Caco-2 (cell line): ENCODE measurements at regions not wholly inside any gene's neighbourhood (a gene's known extent, or its start where the extent isn't known, plus 50 kb on each side); places are given as distances from the start of the nearest gene placed in this dataset.

ENCODE experiments used
- BruUV-seq: library from RNA; stranded (reverse); fragments of 400-500 nt; replicated peaks from 2 replicates; lab custom pipeline; 2021; lab: Mats Ljungman, UMichigan
- CTCF ChIA-PET: fragments of 300-600 bp; sonication (Branson Sonifier 250); formaldehyde crosslinking; loops from one replicate; lab custom pipeline; 2022; ENCODE audit warnings: antibody characterized with exemption; lab: Charles Lee
- POLR2A ChIA-PET: fragments of 300-600 bp; sonication (Branson Sonifier 250); formaldehyde crosslinking; loops from one replicate; lab custom pipeline; 2022; ENCODE audit warnings: antibody characterized with exemption; lab: Charles Lee
- DNase-seq, 2 experiments: peaks; one replicate each; pipeline versions ENCODE4 v3.0.0 to v3.0.0-alpha.2; 2020 to 2022
- H3K27me3 ChIP-seq: replicated peaks from 2 replicates; pipeline ENCODE4 v1.6.0; 2011; ENCODE audit warnings: low read length; ENCODE audit not compliant: control insufficient read depth, insufficient read depth
- H3K36me3 ChIP-seq: 2 replicates; pipeline ENCODE4 v1.5.1; 2011; ENCODE audit warnings: low read length; ENCODE audit not compliant: control insufficient read depth, insufficient read depth
- H3K4me1 ChIP-seq: fragments of 250-450 bp; sonication (Bioruptor Pico); 2 replicates; pipeline ENCODE4 v1.5.1; 2020; ENCODE audit warnings: mild to moderate bottlenecking
- H3K4me3 ChIP-seq: 2 replicates; pipeline ENCODE4 v1.5.1; 2011; ENCODE audit warnings: low read depth, mild to moderate bottlenecking, control low read depth, low read length
- H3K9me3 ChIP-seq: fragments of 250-450 bp; sonication (Bioruptor Pico); 2 replicates; pipeline ENCODE4 v1.5.1; 2020; ENCODE audit warnings: mild to moderate bottlenecking, moderate library complexity
- H3K27ac Mint-ChIP-seq: one replicate; pipeline ENCODE4 v1.8.0; 2022; ENCODE audit warnings: mixed read lengths; ENCODE audit not compliant: unreplicated experiment
- H3K27me3 Mint-ChIP-seq: one replicate; pipeline ENCODE4 v1.8.0; 2022; ENCODE audit warnings: mixed read lengths; ENCODE audit not compliant: insufficient read depth, unreplicated experiment
- H3K36me3 Mint-ChIP-seq: one replicate; pipeline ENCODE4 v1.8.0; 2022; ENCODE audit warnings: mild to moderate bottlenecking, mixed read lengths; ENCODE audit not compliant: insufficient read depth, unreplicated experiment
- H3K4me1 Mint-ChIP-seq: one replicate; pipeline ENCODE4 v1.8.0; 2022; ENCODE audit warnings: low read depth, mixed read lengths; ENCODE audit not compliant: unreplicated experiment
- H3K4me3 Mint-ChIP-seq: one replicate; pipeline ENCODE4 v1.8.0; 2022; ENCODE audit warnings: mild to moderate bottlenecking, moderate library complexity, mixed read lengths; ENCODE audit not compliant: unreplicated experiment
- H3K9me3 Mint-ChIP-seq: one replicate; pipeline ENCODE4 v1.8.0; 2022; ENCODE audit warnings: mixed read lengths; ENCODE audit not compliant: unreplicated experiment
- CTCF ChIP-seq, 2 experiments: fragments of 200-600 bp in 1 of 2; IDR thresholded peaks; 1 replicate in 1 of 2; 2 replicates in 1 of 2; pipeline versions ENCODE4 v1.5.1 to v1.8.0; 2011 to 2022; ENCODE audit warnings: antibody characterized with exemption in 1 of 2, control low read depth in 1 of 2, inconsistent platforms in 1 of 2, low read depth in 1 of 2, low read length in 1 of 2, mild to moderate bottlenecking in 1 of 2, moderate library complexity in 1 of 2; ENCODE audit not compliant: insufficient read depth in 1 of 2, severe bottlenecking in 1 of 2, unreplicated experiment in 1 of 2
- intact Hi-C: fragments of 100-400 bp; cut with micrococcal nuclease; formaldehyde crosslinking; loops from one replicate; pipeline ENCODE4 v1.10.0; 2022; ENCODE audit not compliant: unreplicated experiment

- Histone ChIP-seq H3K4me3 (no peak overlapping the region; the same call in 1 of the 2 replicates), H3K36me3 (no peaks in the 10 kb centered on the region), H3K27me3 (no peaks in the 10 kb centered on the region), H3K9me3 (no peaks in the 10 kb centered on the region; the same call in none of the 2 replicates), H3K4me1 (peaks cover 23% of the 10 kb centered on the region)
- H3K36me3 Mint-ChIP-seq, result peaks cover 22% of the 10 kb centered on the region
- H3K27ac Mint-ChIP-seq, result peak overlapping the region; percentile 97
- H3K27me3 Mint-ChIP-seq, result no peaks in the 10 kb centered on the region
- H3K4me1 Mint-ChIP-seq, result peaks cover 31% of the 10 kb centered on the region
- no peak for TF ChIP-seq CTCF (IDR thresholded peaks at IDR 0.05; ENCODE audit: insufficient read depth in 1 of 2, low read depth in 1 of 2, low read length in 1 of 2, severe bottlenecking in 1 of 2, unreplicated experiment in 1 of 2)
- BruUV-seq, result no TSS peak
- H3K9me3 Mint-ChIP-seq, result peaks cover 30% of the 10 kb centered on the region
- intact Hi-C loops, result loop anchor here (5.0 to 10.0 kb wide), 3 partner anchors 98 to 390 kb away; no protein-coding TSS in a partner anchor
- ChIA-PET CTCF (interaction anchor here (0.9 kb wide), 1 partner anchor 16 kb away, joined by 3 read pairs; no protein-coding TSS in a partner anchor), POLR2A (no interaction called here)
- H3K4me3 Mint-ChIP-seq, result peak overlapping the region; percentile 0
- DNase-seq, result no peak
These were observed 181.8 kb upstream of the MVB12B start for GRCh38 chr9:126144603-126145456.

GRCh38 chr9:126145887-126146253 lies 180.8 kb upstream of the MVB12B start:
- TF ChIP-seq CTCF (IDR thresholded peaks at IDR 0.05; ENCODE audit: insufficient read depth in 1 of 2, low read depth in 1 of 2, low read length in 1 of 2, severe bottlenecking in 1 of 2, unreplicated experiment in 1 of 2), result no peak
- DNase-seq, result no peak
- POLR2A ChIA-PET, result no interaction called here
- H3K4me1 Mint-ChIP-seq, result peaks cover 31% of the 10 kb centered on the region
- H3K9me3 Mint-ChIP-seq, result peaks cover 25% of the 10 kb centered on the region
- CTCF ChIA-PET, result interaction anchor here (0.9 to 1.7 kb wide), 2 partner anchors 17 to 18 kb away, joined by 3 to 6 read pairs; no protein-coding TSS in a partner anchor
- Histone ChIP-seq H3K36me3 (no peaks in the 10 kb centered on the region), H3K9me3 (no peaks in the 10 kb centered on the region; the same call in none of the 2 replicates), H3K4me1 (peaks cover 23% of the 10 kb centered on the region), H3K27me3 (no peaks in the 10 kb centered on the region), H3K4me3 (peak overlapping the region; percentile 28)
- BruUV-seq, result TSS peak; percentile 76
- peak overlapping the region; percentile 77 for H3K4me3 Mint-ChIP-seq
- H3K27me3 Mint-ChIP-seq, result no peaks in the 10 kb centered on the region
- H3K36me3 Mint-ChIP-seq, result peaks cover 22% of the 10 kb centered on the region
- H3K27ac Mint-ChIP-seq, result peak overlapping the region; percentile 97
- intact Hi-C loops, result loop anchor here (1.0 to 10.0 kb wide), 6 partner anchors 21 to 736 kb away; no protein-coding TSS in a partner anchor
